IPS-18a (cell line): ENCODE measurements at regions not wholly inside any gene's neighbourhood (a gene's known extent, or its start where the extent isn't known, plus 50 kb on each side); places are given as distances from the start of the nearest gene placed in this dataset.
"Not testable (repeated sequence)": the region's sequence is repeated elsewhere in the genome, so short reads cannot be mapped to it uniquely, and the experiment has no call there.

Experiments used
- H3K27ac ChIP-seq: one replicate; pipeline ENCODE4 v1.5.1; 2013; ENCODE audit warnings: low read length
- H3K27me3 ChIP-seq: one replicate; pipeline ENCODE4 v1.6.1; 2013; ENCODE audit warnings: mild to moderate bottlenecking, low read length; ENCODE audit not compliant: control insufficient read depth, insufficient read depth
- H3K36me3 ChIP-seq: one replicate; pipeline ENCODE4 v1.6.1; 2013; ENCODE audit warnings: low read depth, low read length; ENCODE audit not compliant: control insufficient read depth
- H3K4me1 ChIP-seq: one replicate; pipeline ENCODE4 v1.6.1; 2013; ENCODE audit warnings: low read depth, low read length; ENCODE audit not compliant: control insufficient read depth
- H3K4me3 ChIP-seq: one replicate; pipeline ENCODE4 v1.5.1; 2013; ENCODE audit warnings: low read length
- H3K9ac ChIP-seq: one replicate; pipeline ENCODE4 v1.6.1; 2013; ENCODE audit warnings: mild to moderate bottlenecking, low read length, moderate library complexity
- H3K9me3 ChIP-seq: one replicate; pipeline ENCODE4 v1.6.1; 2013; ENCODE audit warnings: low read depth, low read length; ENCODE audit not compliant: control insufficient read depth

DNA sequence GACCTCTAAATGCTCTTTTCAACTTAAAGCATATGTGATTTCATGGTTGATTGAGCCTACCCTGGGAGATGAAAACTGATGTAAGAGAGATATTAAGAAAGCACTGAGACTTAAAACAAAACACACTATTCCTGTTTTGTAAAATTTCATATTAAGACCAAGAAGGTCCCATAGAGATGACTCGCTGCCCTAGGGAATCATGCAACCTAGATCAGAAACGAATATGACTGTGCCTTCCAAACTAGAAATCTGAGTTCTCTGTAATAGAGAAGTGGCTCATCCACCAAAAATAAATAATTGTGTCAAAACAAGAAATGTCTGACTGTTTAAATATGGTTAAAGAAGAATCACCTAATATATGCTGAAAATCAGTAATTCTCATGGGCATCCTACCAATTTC lies 776.8 kb upstream of the SOX11 start:
- Histone ChIP-seq H3K36me3 (no peaks in the 10 kb centered on the region), H3K27me3 (no peaks in the 10 kb centered on the region), H3K9ac (no peak overlapping the region), H3K4me1 (no peaks in the 10 kb centered on the region), H3K27ac (no peak overlapping the region), H3K4me3 (no peak overlapping the region), H3K9me3 (no peaks in the 10 kb centered on the region)

DNA sequence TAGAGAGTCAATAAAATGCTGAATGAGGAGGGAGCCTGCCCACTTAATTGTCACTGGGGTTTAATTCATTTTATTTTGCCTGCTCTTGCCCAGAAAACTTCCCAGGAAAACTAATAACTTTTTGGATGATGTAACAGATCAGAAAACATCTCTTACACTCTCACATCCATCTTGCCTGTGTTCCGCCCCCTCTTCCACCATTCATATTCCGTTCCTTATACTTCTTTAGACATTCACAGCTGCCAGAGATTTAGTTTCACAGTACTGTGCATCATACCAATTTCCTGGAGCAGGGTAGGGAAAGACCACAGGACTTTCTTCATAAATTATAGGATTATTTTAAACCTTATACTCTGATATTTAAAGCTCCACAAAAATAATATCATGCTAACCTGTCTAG lies 776.1 kb upstream of the SOX11 start:
- Histone ChIP-seq H3K36me3 (no peaks in the 10 kb centered on the region), H3K4me1 (no peaks in the 10 kb centered on the region), H3K4me3 (no peak overlapping the region), H3K9me3 (no peaks in the 10 kb centered on the region), H3K27ac (no peak overlapping the region), H3K27me3 (no peaks in the 10 kb centered on the region), H3K9ac (no peak overlapping the region)

DNA sequence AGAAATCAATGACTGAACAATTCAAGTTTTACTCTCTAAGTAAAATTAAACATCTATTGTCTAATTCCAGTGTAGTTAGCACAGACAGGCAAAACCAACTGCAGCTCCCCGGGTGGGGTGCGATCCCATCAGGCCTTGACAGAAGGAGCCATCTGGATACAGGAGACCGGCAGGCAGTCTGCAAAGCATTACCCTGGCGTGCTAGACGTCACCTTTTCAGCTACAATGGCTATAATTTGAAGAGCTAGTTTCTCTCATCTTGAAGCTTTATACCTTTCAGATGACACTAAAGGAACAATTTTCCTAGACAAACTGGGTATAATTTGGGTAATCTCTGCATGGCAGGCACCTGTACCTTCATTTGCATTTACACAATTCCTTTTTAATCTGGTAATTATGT lies 761.5 kb upstream of the SOX11 start:
- Histone ChIP-seq H3K4me1 (no peaks in the 10 kb centered on the region), H3K27ac (no peak overlapping the region), H3K9me3 (no peaks in the 10 kb centered on the region), H3K27me3 (no peaks in the 10 kb centered on the region), H3K9ac (no peak overlapping the region), H3K4me3 (no peak overlapping the region), H3K36me3 (no peaks in the 10 kb centered on the region)

DNA sequence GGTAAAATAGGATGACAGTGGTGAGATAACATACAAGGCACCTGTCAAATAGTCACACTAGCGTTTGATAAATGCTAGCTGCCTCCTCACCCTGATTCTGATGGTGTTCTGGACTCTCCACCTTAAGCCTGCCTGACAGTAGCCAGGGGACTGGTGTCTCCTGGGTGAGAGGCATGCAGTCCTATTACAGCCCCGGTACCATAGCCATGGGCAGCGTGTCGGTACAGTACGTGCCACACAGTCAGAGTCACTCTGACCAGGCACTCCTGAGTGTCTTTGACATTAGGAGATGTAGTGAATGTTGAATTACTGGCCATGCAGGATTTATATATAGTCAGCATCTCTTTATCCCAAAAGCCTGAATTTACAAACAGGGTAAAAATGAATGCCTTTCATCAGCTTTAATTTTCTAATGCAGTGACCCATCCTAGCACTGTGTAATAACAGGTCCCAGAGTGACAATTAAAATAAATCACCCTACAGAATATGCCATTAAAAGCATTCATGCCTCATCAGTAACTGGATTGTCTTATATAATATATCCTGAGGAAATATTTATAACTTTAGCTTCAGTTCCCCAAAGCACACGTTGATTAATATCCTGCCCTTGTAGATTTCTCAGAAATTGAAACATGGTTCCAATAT lies 760.3 kb upstream of the SOX11 start:
- H3K27me3 ChIP-seq = no peaks in the 10 kb centered on the region
- H3K9me3 ChIP-seq = no peaks in the 10 kb centered on the region
- H3K36me3 ChIP-seq = no peaks in the 10 kb centered on the region
- H3K4me3 ChIP-seq = no peak overlapping the region
- no peaks in the 10 kb centered on the region for H3K4me1 ChIP-seq
- H3K27ac ChIP-seq = no peak overlapping the region
- no peak overlapping the region for H3K9ac ChIP-seq

- H3K4me3 ChIP-seq, H3K9me3 ChIP-seq, H3K36me3 ChIP-seq: not testable (repeated sequence)
Observed at GRCh38 chr2:4935291-4935690, 756.9 kb upstream of the SOX11 start.

GRCh38 chr2:4937550-4937949 lies 754.6 kb upstream of the SOX11 start:
- Histone ChIP-seq H3K27ac (no peak overlapping the region), H3K9me3 (no peaks in the 10 kb centered on the region), H3K4me3 (no peak overlapping the region), H3K36me3 (no peaks in the 10 kb centered on the region), H3K27me3 (no peaks in the 10 kb centered on the region), H3K4me1 (no peaks in the 10 kb centered on the region), H3K9ac (no peak overlapping the region)

More at GRCh38 chr2:4935291-4935690, 756.9 kb upstream of the SOX11 start:
- not testable (repeated sequence) for H3K27me3 ChIP-seq, H3K9ac ChIP-seq, H3K27ac ChIP-seq, H3K4me1 ChIP-seq

- no peak overlapping the region for H3K27ac ChIP-seq
- H3K4me1 ChIP-seq = no peaks in the 10 kb centered on the region
- no peak overlapping the region for H3K9ac ChIP-seq
- no peaks in the 10 kb centered on the region for H3K36me3 ChIP-seq
- no peaks in the 10 kb centered on the region for H3K9me3 ChIP-seq
- H3K4me3 ChIP-seq = no peak overlapping the region
- no peaks in the 10 kb centered on the region for H3K27me3 ChIP-seq
Observed at GRCh38 chr2:4938206-4938605, 754.0 kb upstream of the SOX11 start.

GRCh38 chr2:4942441-4942840 lies 749.7 kb upstream of the SOX11 start:
- no peak overlapping the region for H3K4me3 ChIP-seq
- no peak overlapping the region for H3K27ac ChIP-seq
- H3K36me3 ChIP-seq = no peaks in the 10 kb centered on the region
- H3K4me1 ChIP-seq = no peaks in the 10 kb centered on the region
- H3K9me3 ChIP-seq = no peaks in the 10 kb centered on the region
- no peak overlapping the region for H3K9ac ChIP-seq
- H3K27me3 ChIP-seq = no peaks in the 10 kb centered on the region

- Histone ChIP-seq H3K9ac (no peak overlapping the region), H3K27me3 (no peaks in the 10 kb centered on the region), H3K27ac (no peak overlapping the region), H3K4me3 (no peak overlapping the region), H3K9me3 (no peaks in the 10 kb centered on the region), H3K36me3 (no peaks in the 10 kb centered on the region), H3K4me1 (no peaks in the 10 kb centered on the region)
Observed at GRCh38 chr2:4947911-4948310, 744.3 kb upstream of the SOX11 start.

GRCh38 chr2:4951368-4951767 lies 740.8 kb upstream of the SOX11 start:
- Histone ChIP-seq H3K4me1 (no peaks in the 10 kb centered on the region), H3K9me3 (no peaks in the 10 kb centered on the region), H3K9ac (no peak overlapping the region), H3K27me3 (no peaks in the 10 kb centered on the region), H3K27ac (no peak overlapping the region), H3K36me3 (no peaks in the 10 kb centered on the region), H3K4me3 (no peak overlapping the region)

- H3K9ac ChIP-seq = no peak overlapping the region
- H3K27ac ChIP-seq = no peak overlapping the region
- H3K4me3 ChIP-seq = no peak overlapping the region
- H3K9me3 ChIP-seq = no peaks in the 10 kb centered on the region
- H3K4me1 ChIP-seq = no peaks in the 10 kb centered on the region
- no peaks in the 10 kb centered on the region for H3K36me3 ChIP-seq
- H3K27me3 ChIP-seq = no peaks in the 10 kb centered on the region
Observed at GRCh38 chr2:4959219-4959618, 733.0 kb upstream of the SOX11 start.

DNA sequence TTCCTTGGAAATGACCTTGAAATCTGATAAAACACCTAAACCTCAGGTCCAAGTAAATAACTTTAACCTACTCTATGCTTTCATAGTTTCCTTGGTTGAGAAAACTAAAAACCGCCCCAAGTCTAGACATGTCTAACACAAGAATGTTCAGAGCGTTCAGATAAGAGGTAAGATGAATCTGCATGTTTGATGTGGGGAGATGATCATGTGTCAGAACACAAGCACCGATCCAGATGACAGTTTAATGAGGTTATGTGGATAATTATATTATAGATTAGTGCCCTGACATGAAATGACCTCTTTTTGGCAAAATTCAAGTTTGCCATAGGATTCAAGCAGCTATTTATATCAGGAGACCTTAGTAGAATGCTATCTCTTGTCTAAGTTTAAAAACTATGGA lies 729.8 kb upstream of the SOX11 start:
- H3K27ac ChIP-seq = no peak overlapping the region
- H3K36me3 ChIP-seq = no peaks in the 10 kb centered on the region
- H3K9ac ChIP-seq = no peak overlapping the region
- H3K4me3 ChIP-seq = no peak overlapping the region
- H3K27me3 ChIP-seq = no peaks in the 10 kb centered on the region
- H3K4me1 ChIP-seq = no peaks in the 10 kb centered on the region
- no peaks in the 10 kb centered on the region for H3K9me3 ChIP-seq
